MM.1S (cell line): ENCODE measurements at regions not wholly inside any gene's neighbourhood (a gene's known extent, or its start where the extent isn't known, plus 50 kb on each side); places are given as distances from the start of the nearest gene placed in this dataset.

ENCODE experiments used
- DNase-seq: peaks from one replicate; pipeline ENCODE4 v3.0.0-alpha.2; 2015
- H2AFZ ChIP-seq: fragments of 300-600 bp; sonication (generic); 2 replicates; pipeline ENCODE4 v1.6.0; 2016; ENCODE audit warnings: antibody characterized with exemption, low read length
- H3F3A ChIP-seq: fragments of 300-600 bp; sonication (generic); 2 replicates; pipeline ENCODE4 v1.6.1; 2016; ENCODE audit warnings: mild to moderate bottlenecking, antibody characterized with exemption, low read length, moderate library complexity, mixed read lengths; ENCODE audit not compliant: insufficient read depth
- H3K27ac ChIP-seq: fragments of 300-600 bp; sonication (generic); 2 replicates; pipeline ENCODE4 v1.5.1; 2016; ENCODE audit warnings: mild to moderate bottlenecking, low read length
- H3K27me3 ChIP-seq: fragments of 300-600 bp; sonication (generic); replicated peaks from 2 replicates; pipeline ENCODE4 v1.6.0; 2016; ENCODE audit warnings: low read length; ENCODE audit not compliant: insufficient read depth
- H3K36me3 ChIP-seq: fragments of 300-600 bp; sonication (generic); replicated peaks from 2 replicates; pipeline ENCODE4 v1.6.1; 2016; ENCODE audit warnings: mild to moderate bottlenecking, low read length, mixed read lengths; ENCODE audit not compliant: insufficient read depth
- H3K4me1 ChIP-seq: fragments of 300-600 bp; sonication (generic); 2 replicates; pipeline ENCODE4 v1.6.1; 2016; ENCODE audit warnings: low read length, mixed read lengths
- H3K4me2 ChIP-seq: fragments of 300-600 bp; sonication (generic); 2 replicates; pipeline ENCODE4 v1.6.0; 2016; ENCODE audit warnings: low read depth, low read length
- H3K4me3 ChIP-seq: fragments of 300-600 bp; sonication (generic); 2 replicates; pipeline ENCODE4 v1.5.1; 2016; ENCODE audit warnings: low read length, mixed read lengths
- H3K79me2 ChIP-seq: fragments of 300-600 bp; sonication (generic); 2 replicates; pipeline ENCODE4 v1.6.1; 2016; ENCODE audit warnings: mixed run types, low read length, mixed read lengths
- H3K9ac ChIP-seq: fragments of 300-600 bp; sonication (generic); 2 replicates; pipeline ENCODE4 v1.6.1; 2016; ENCODE audit warnings: low read length, mixed read lengths
- H3K9me2 ChIP-seq: fragments of 300-600 bp; sonication (generic); replicated peaks from 2 replicates; pipeline ENCODE4 v1.6.1; 2016; ENCODE audit warnings: mild to moderate bottlenecking, low read length, mixed read lengths; ENCODE audit not compliant: insufficient read depth
- H3K9me3 ChIP-seq: fragments of 300-600 bp; sonication (generic); replicated peaks from 2 replicates; pipeline ENCODE4 v1.6.1; 2016; ENCODE audit warnings: mild to moderate bottlenecking, low read length, mixed read lengths; ENCODE audit not compliant: insufficient read depth
- H4K20me1 ChIP-seq: fragments of 300-600 bp; sonication (generic); 2 replicates; pipeline ENCODE4 v1.6.1; 2016; ENCODE audit warnings: mild to moderate bottlenecking, low read length, moderate library complexity, mixed read lengths; ENCODE audit not compliant: insufficient read depth
- EZH2 ChIP-seq: fragments of 300-600 bp; sonication (generic); optimal IDR thresholded peaks from 2 replicates; pipeline ENCODE3; 2017; ENCODE audit warnings: low read depth, mild to moderate bottlenecking, antibody characterized with exemption, low read length, mixed read lengths
- EZH2phosphoT487 ChIP-seq: fragments of 300-600 bp; sonication (generic); IDR thresholded peaks from 2 replicates; pipeline ENCODE4 v1.6.1; 2018; ENCODE audit warnings: antibody characterized with exemption, low read length
- TF ChIP-seq, protein P1 (sequence below): fragments of 300-600 bp; sonication (generic); IDR thresholded peaks from 2 replicates; pipeline ENCODE4 v1.5.1; 2016; ENCODE audit warnings: antibody characterized with exemption, low read length, mixed read lengths

GRCh38 chr5:98200726-98201541, 572.5 kb upstream of the RGMB start:
- no peak for DNase-seq
- H3F3A ChIP-seq: no peaks in the 10 kb centered on the region
- no peaks in the 10 kb centered on the region for H3K9me3 ChIP-seq
- no peaks in the 10 kb centered on the region for H4K20me1 ChIP-seq
- H3K27ac ChIP-seq: no peak overlapping the region
- H2AFZ ChIP-seq: no peak overlapping the region
- no peaks in the 10 kb centered on the region for H3K4me1 ChIP-seq
- H3K79me2 ChIP-seq: no peaks in the 10 kb centered on the region
- TF ChIP-seq EZH2phosphoT487: no peak
- H3K27me3 ChIP-seq: no peaks in the 10 kb centered on the region
- H3K4me3 ChIP-seq: no peak overlapping the region
- H3K9me2 ChIP-seq: no peaks in the 10 kb centered on the region
- H3K9ac ChIP-seq: no peak overlapping the region
- H3K36me3 ChIP-seq: no peaks in the 10 kb centered on the region
- no peak overlapping the region for H3K4me2 ChIP-seq

- H3K9ac ChIP-seq: no peak overlapping the region
Measured at GRCh38 chr5:98204798-98205197, 568.7 kb upstream of the RGMB start.

GRCh38 chr5:98205691-98206461, 567.6 kb upstream of the RGMB start:
- no peaks in the 10 kb centered on the region for H3K36me3 ChIP-seq
- no peak overlapping the region for H2AFZ ChIP-seq
- TF ChIP-seq EZH2phosphoT487 (no peak), EZH2 (no peak)
- TF ChIP-seq, protein P1, sequence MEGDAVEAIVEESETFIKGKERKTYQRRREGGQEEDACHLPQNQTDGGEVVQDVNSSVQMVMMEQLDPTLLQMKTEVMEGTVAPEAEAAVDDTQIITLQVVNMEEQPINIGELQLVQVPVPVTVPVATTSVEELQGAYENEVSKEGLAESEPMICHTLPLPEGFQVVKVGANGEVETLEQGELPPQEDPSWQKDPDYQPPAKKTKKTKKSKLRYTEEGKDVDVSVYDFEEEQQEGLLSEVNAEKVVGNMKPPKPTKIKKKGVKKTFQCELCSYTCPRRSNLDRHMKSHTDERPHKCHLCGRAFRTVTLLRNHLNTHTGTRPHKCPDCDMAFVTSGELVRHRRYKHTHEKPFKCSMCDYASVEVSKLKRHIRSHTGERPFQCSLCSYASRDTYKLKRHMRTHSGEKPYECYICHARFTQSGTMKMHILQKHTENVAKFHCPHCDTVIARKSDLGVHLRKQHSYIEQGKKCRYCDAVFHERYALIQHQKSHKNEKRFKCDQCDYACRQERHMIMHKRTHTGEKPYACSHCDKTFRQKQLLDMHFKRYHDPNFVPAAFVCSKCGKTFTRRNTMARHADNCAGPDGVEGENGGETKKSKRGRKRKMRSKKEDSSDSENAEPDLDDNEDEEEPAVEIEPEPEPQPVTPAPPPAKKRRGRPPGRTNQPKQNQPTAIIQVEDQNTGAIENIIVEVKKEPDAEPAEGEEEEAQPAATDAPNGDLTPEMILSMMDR: no peak
- no peaks in the 10 kb centered on the region for H3K27me3 ChIP-seq
- no peaks in the 10 kb centered on the region for H3K9me3 ChIP-seq
- H3K79me2 ChIP-seq: no peaks in the 10 kb centered on the region
- no peak overlapping the region for H3K9ac ChIP-seq
- no peak overlapping the region for H3K4me3 ChIP-seq
- H3K4me2 ChIP-seq: no peak overlapping the region
- DNase-seq: no peak
- H3K4me1 ChIP-seq: no peaks in the 10 kb centered on the region
- H3K9me2 ChIP-seq: no peaks in the 10 kb centered on the region
- H3K27ac ChIP-seq: no peak overlapping the region
- no peaks in the 10 kb centered on the region for H3F3A ChIP-seq
- no peaks in the 10 kb centered on the region for H4K20me1 ChIP-seq

More at GRCh38 chr5:98204798-98205197, 568.7 kb upstream of the RGMB start:
- Histone ChIP-seq H3K4me3 (no peak overlapping the region), H3K9me3 (no peaks in the 10 kb centered on the region), H2AFZ (no peak overlapping the region), H3K9me2 (no peaks in the 10 kb centered on the region), H3K4me2 (no peak overlapping the region), H3F3A (no peaks in the 10 kb centered on the region), H3K4me1 (no peaks in the 10 kb centered on the region), H3K27me3 (no peaks in the 10 kb centered on the region), H3K79me2 (no peaks in the 10 kb centered on the region), H3K27ac (no peak overlapping the region), H4K20me1 (no peaks in the 10 kb centered on the region), H3K36me3 (no peaks in the 10 kb centered on the region)
- no peak for DNase-seq
- TF ChIP-seq EZH2phosphoT487 (no peak), EZH2 (no peak)
- TF ChIP-seq, protein P1: no peak
